Panc1 (cell line): ENCODE measurements at regions not wholly inside any gene's neighbourhood (a gene's known extent, or its start where the extent isn't known, plus 50 kb on each side); places are given as distances from the start of the nearest gene placed in this dataset.

Experiments
- ATAC-seq: fragments of 200-7000 bp; cut with Tn5 transposase; 2 replicates; pipeline ENCODE4 v1.9.1; 2020; ENCODE audit warnings: mild to moderate bottlenecking, moderate library complexity
- BruUV-seq: library from RNA; stranded (reverse); fragments of 400-500 nt; replicated peaks from 2 replicates; lab custom pipeline; 2021; lab: Mats Ljungman, UMichigan
- CTCF ChIA-PET: fragments of 300-600 bp; sonication (Branson Sonifier 250); formaldehyde crosslinking; loops from one replicate; lab custom pipeline; 2022; ENCODE audit warnings: antibody characterized with exemption; lab: Charles Lee
- POLR2A ChIA-PET: fragments of 300-600 bp; sonication (Branson Sonifier 250); formaldehyde crosslinking; loops from one replicate; lab custom pipeline; 2022; ENCODE audit warnings: antibody characterized with exemption; lab: Charles Lee
- DNase-seq: peaks from one replicate; pipeline ENCODE4 v3.0.0-alpha.2; 2010; ENCODE audit warnings: low read depth, low spot score
- H3K27ac ChIP-seq: 2 replicates; pipeline ENCODE4 v1.5.1; 2011; ENCODE audit warnings: mild to moderate bottlenecking, low read length, inconsistent platforms
- H3K27me3 ChIP-seq: fragments of 200-500 bp; sonication (Bioruptor generic); 2 replicates; pipeline ENCODE4 v1.6.0; 2014; ENCODE audit warnings: low read length, inconsistent platforms; ENCODE audit not compliant: control insufficient read depth, insufficient read depth
- H3K36me3 ChIP-seq: fragments of 200-500 bp; sonication (Bioruptor generic); 2 replicates; pipeline ENCODE4 v1.5.1; 2014; ENCODE audit warnings: inconsistent platforms, mild to moderate bottlenecking, low read length, moderate library complexity; ENCODE audit not compliant: control insufficient read depth, insufficient read depth
- H3K4me1 ChIP-seq: 2 replicates; pipeline ENCODE4 v1.5.1; 2011; ENCODE audit warnings: inconsistent platforms, mild to moderate bottlenecking, low read length, moderate library complexity; ENCODE audit not compliant: control insufficient read depth, insufficient read depth
- H3K4me3 ChIP-seq, 2 experiments: 2 replicates each; pipeline ENCODE4 v1.5.1; 2011 to 2012; ENCODE audit warnings: low read depth in 2 of 2, low read length in 2 of 2, mild to moderate bottlenecking in 2 of 2, inconsistent platforms in 1 of 2, moderate library complexity in 1 of 2
- H3K9me3 ChIP-seq: fragments of 200-500 bp; sonication (Bioruptor generic); 2 replicates; pipeline ENCODE4 v1.5.1; 2014; ENCODE audit warnings: low read depth, mild to moderate bottlenecking, inconsistent platforms, low read length, moderate library complexity; ENCODE audit not compliant: control insufficient read depth, insufficient read depth
- POLR2AphosphoS5 ChIP-seq: IDR thresholded peaks from 2 replicates; pipeline ENCODE4 v1.6.1; 2012; ENCODE audit warnings: mild to moderate bottlenecking, low read depth, low read length, moderate library complexity
- SIN3A ChIP-seq: IDR thresholded peaks from 2 replicates; pipeline ENCODE4 v1.6.1; 2012; ENCODE audit warnings: low read depth, mild to moderate bottlenecking, low read length, moderate library complexity, borderline replicate concordance; ENCODE audit not compliant: insufficient read depth
- TCF7L2 ChIP-seq: IDR thresholded peaks from 2 replicates; pipeline ENCODE4 v1.6.1; 2011; ENCODE audit warnings: mild to moderate bottlenecking, low read depth, low read length, inconsistent platforms
- in situ Hi-C: cut with HindIII; loops from 2 replicates; pipeline ENCODE4 v1.10.0; 2016; ENCODE audit warnings: low sequenced_read_pairs, low pct_unique_long_range_greater_than_20kb
- intact Hi-C: fragments of 100-400 bp; cut with micrococcal nuclease; formaldehyde crosslinking; loops from one replicate; pipeline ENCODE4 v1.10.0; 2022; ENCODE audit not compliant: unreplicated experiment
- TF ChIP-seq, protein P1 (sequence below), 2 experiments: IDR thresholded peaks; 2 replicates each; pipeline ENCODE4 v1.6.1; 2011 to 2012; ENCODE audit warnings: low read depth in 2 of 2, control low read depth in 1 of 2, low read length in 1 of 2, mild to moderate bottlenecking in 1 of 2, moderate library complexity in 1 of 2; ENCODE audit not compliant: insufficient read depth in 1 of 2
- TF ChIP-seq, protein P2 (sequence below): fragments of 450-650 bp; IDR thresholded peaks from 2 replicates; pipeline ENCODE4 v1.5.1; 2017; ENCODE audit warnings: mild to moderate bottlenecking

DNA sequence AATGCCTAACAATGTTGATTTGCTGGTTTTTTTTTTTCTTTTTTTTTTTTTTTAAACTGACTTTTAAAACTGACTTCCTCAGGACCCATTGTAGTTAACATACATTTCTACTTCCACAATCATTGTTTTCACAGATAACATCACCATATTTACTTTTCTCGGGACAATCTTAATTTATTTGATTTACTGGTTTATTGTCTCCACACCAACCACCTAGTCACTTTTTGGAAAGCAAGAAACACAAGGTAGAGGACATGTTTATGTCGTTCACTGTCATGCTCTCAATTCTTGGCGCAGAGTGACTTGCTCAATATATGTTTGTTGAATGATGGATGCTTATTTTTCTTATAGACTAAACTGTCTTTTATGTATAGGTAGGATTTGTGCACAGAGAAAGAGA lies 2280.7 kb downstream of the MAT2B start:
- Histone ChIP-seq H3K4me1 (no peaks in the 10 kb centered on the region), H3K27ac (no peak overlapping the region), H3K36me3 (no peaks in the 10 kb centered on the region), H3K27me3 (no peaks in the 10 kb centered on the region), H3K4me3 (no peak overlapping the region), H3K9me3 (no peaks in the 10 kb centered on the region)
- DNase-seq = no peak
- TF ChIP-seq, protein P1, sequence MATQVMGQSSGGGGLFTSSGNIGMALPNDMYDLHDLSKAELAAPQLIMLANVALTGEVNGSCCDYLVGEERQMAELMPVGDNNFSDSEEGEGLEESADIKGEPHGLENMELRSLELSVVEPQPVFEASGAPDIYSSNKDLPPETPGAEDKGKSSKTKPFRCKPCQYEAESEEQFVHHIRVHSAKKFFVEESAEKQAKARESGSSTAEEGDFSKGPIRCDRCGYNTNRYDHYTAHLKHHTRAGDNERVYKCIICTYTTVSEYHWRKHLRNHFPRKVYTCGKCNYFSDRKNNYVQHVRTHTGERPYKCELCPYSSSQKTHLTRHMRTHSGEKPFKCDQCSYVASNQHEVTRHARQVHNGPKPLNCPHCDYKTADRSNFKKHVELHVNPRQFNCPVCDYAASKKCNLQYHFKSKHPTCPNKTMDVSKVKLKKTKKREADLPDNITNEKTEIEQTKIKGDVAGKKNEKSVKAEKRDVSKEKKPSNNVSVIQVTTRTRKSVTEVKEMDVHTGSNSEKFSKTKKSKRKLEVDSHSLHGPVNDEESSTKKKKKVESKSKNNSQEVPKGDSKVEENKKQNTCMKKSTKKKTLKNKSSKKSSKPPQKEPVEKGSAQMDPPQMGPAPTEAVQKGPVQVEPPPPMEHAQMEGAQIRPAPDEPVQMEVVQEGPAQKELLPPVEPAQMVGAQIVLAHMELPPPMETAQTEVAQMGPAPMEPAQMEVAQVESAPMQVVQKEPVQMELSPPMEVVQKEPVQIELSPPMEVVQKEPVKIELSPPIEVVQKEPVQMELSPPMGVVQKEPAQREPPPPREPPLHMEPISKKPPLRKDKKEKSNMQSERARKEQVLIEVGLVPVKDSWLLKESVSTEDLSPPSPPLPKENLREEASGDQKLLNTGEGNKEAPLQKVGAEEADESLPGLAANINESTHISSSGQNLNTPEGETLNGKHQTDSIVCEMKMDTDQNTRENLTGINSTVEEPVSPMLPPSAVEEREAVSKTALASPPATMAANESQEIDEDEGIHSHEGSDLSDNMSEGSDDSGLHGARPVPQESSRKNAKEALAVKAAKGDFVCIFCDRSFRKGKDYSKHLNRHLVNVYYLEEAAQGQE (IDR thresholded peaks at IDR 0.05; ENCODE audit: insufficient read depth in 1 of 2, low read depth in 2 of 2, low read length in 1 of 2) = no peak
- TF ChIP-seq TCF7L2 = no peak
- no peak for TF ChIP-seq POLR2AphosphoS5
- TF ChIP-seq, protein P2, sequence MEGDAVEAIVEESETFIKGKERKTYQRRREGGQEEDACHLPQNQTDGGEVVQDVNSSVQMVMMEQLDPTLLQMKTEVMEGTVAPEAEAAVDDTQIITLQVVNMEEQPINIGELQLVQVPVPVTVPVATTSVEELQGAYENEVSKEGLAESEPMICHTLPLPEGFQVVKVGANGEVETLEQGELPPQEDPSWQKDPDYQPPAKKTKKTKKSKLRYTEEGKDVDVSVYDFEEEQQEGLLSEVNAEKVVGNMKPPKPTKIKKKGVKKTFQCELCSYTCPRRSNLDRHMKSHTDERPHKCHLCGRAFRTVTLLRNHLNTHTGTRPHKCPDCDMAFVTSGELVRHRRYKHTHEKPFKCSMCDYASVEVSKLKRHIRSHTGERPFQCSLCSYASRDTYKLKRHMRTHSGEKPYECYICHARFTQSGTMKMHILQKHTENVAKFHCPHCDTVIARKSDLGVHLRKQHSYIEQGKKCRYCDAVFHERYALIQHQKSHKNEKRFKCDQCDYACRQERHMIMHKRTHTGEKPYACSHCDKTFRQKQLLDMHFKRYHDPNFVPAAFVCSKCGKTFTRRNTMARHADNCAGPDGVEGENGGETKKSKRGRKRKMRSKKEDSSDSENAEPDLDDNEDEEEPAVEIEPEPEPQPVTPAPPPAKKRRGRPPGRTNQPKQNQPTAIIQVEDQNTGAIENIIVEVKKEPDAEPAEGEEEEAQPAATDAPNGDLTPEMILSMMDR = no peak
- TF ChIP-seq SIN3A = no peak
- no peak for ATAC-seq
- intact Hi-C loops (no loop called here), in situ Hi-C loops (no loop called here)
- CTCF ChIA-PET = no interaction called here
- POLR2A ChIA-PET = no interaction called here
- no TSS peak for BruUV-seq

DNA sequence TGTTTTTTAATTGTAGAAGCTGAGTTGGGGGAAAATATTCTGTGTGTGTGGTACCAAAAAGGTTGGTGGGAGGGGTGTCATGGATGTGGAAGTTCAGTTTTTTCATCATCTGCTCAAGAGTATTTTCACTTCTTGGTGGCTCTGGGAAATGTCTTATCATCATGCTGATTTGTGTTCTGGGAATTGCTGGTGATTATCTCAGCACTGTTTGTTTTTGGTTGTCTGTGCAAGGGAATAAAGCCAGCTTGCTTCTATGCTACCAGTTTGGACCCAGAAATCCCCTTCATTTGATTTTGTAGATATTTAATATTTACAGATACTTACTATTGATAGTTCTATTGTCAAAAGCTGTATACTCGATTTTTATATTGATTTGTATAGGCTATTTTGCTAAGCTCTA lies 2289.7 kb downstream of the MAT2B start:
- Histone ChIP-seq H3K9me3 (0 out of 2 replicates have a peak, but pooled peaks cover 3% of the 10 kb centered on the region), H3K27me3 (no peaks in the 10 kb centered on the region), H3K4me1 (no peaks in the 10 kb centered on the region), H3K4me3 (no peak overlapping the region), H3K36me3 (no peaks in the 10 kb centered on the region), H3K27ac (no peak overlapping the region)
- TF ChIP-seq, protein P2 = no peak
- TF ChIP-seq SIN3A (no peak), POLR2AphosphoS5 (no peak), TCF7L2 (no peak)
- TF ChIP-seq, protein P1 (IDR thresholded peaks at IDR 0.05; ENCODE audit: insufficient read depth in 1 of 2, low read depth in 2 of 2, low read length in 1 of 2) = no peak
- no peak for DNase-seq
- intact Hi-C loops = no loop called here
- in situ Hi-C loops = no loop called here
- ChIA-PET POLR2A (no interaction called here), CTCF (no interaction called here)
- BruUV-seq = no TSS peak
- no peak for ATAC-seq
